ENCODE measurements at regions not wholly inside any gene's neighbourhood (a gene's known extent, or its start where the extent isn't known, plus 50 kb on each side); places are given as distances from the start of the nearest gene placed in this dataset.

GRCh38 chr7:28336806-28337205 is 75.5 kb upstream of the CREB5 start:
- H3K9me3 ChIP-seq: no peaks in the 10 kb centered on the region
- 93 to 94% (median 94%) methylated on average over 2 of the region's 2 CpGs for WGBS, 3 donors

DNA sequence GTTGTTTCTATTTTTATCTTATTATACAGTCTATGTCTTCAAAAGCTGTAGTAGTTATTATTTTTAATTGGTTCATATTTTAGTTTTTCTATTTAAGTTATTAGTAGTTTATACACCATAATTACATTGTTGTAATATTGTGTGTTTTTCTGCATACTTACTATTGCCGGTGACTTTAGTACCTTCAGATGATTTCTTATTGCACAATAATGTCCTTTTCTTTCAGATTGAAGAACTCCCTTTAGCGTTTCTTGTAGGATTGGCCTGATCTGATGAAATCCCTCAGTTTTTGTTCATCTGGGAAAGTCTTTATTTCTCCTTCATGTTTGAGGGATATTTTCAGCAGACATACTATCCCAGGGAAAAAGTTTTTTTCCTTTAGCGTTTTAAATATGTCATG is 74.3 kb upstream of the CREB5 start:
- H3K9me3 ChIP-seq: no peaks in the 10 kb centered on the region
- no peak for DNase-seq
- 63 to 77% (median 65%) methylated on average over 3 of the region's 3 CpGs for WGBS, 3 donors
- intact Hi-C loops (cut with DNase I): no loop called here
- H3K27me3 ChIP-seq: no peaks in the 10 kb centered on the region
- no peak overlapping the region for H3K4me3 ChIP-seq
- no peaks in the 10 kb centered on the region for H3K36me3 ChIP-seq
- H3K4me1 ChIP-seq (ENCODE audit: insufficient read depth): no peaks in the 10 kb centered on the region
- no peak for TF ChIP-seq CTCF (IDR thresholded peaks at IDR 0.05)
- no peak for TF ChIP-seq POLR2A (IDR thresholded peaks at IDR 0.05)
- TF ChIP-seq EP300 (IDR thresholded peaks at IDR 0.05): no peak
- no peak overlapping the region for H3K27ac ChIP-seq

More at GRCh38 chr7:28336806-28337205, 75.5 kb upstream of the CREB5 start:
- H3K4me1 ChIP-seq (ENCODE audit: insufficient read depth): no peaks in the 10 kb centered on the region
- no peaks in the 10 kb centered on the region for H3K27me3 ChIP-seq
- H3K36me3 ChIP-seq: no peaks in the 10 kb centered on the region
- intact Hi-C loops (cut with DNase I): no loop called here
- TF ChIP-seq EP300 (IDR thresholded peaks at IDR 0.05) (no peak), POLR2A (IDR thresholded peaks at IDR 0.05) (no peak), CTCF (IDR thresholded peaks at IDR 0.05) (no peak)
- H3K4me3 ChIP-seq: no peak overlapping the region
- no peak overlapping the region for H3K27ac ChIP-seq
- no peak for DNase-seq

- H3K27ac ChIP-seq: no peak overlapping the region
- no peaks in the 10 kb centered on the region for H3K36me3 ChIP-seq
- WGBS, 3 donors: 97 to 98% (median 97%) methylated on average over 1 of the region's 1 CpG
- DNase-seq: no peak
- H3K4me3 ChIP-seq: no peak overlapping the region
- intact Hi-C loops (cut with DNase I): no loop called here
- no peak for TF ChIP-seq CTCF (IDR thresholded peaks at IDR 0.05)
- TF ChIP-seq POLR2A (IDR thresholded peaks at IDR 0.05): no peak
- TF ChIP-seq EP300 (IDR thresholded peaks at IDR 0.05): no peak
- H3K9me3 ChIP-seq: no peaks in the 10 kb centered on the region
- peaks cover 8% of the 10 kb centered on the region for H3K4me1 ChIP-seq (ENCODE audit: insufficient read depth)
- H3K27me3 ChIP-seq: no peaks in the 10 kb centered on the region
Measured at GRCh38 chr7:28343462-28343861, 68.9 kb upstream of the CREB5 start.

DNA sequence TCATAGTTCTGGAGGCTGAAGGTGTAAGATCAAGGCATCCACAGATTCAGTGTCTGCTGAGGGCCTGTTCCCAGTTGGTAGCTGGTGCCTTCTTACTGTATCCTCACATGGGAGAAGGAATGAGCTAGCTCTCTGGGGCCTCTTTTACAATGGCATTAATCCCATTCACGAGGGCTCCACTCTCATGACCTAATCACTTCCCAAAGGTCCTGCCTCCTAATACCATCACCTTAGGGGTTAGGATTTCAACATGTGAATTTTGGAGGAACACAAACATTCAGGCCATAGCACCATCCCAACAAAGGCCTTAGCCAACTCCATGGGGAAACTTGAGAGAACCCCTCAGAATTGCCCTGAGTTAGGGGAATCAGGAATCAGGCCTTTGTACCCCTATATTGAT is 66.1 kb upstream of the CREB5 start:
- intact Hi-C loops (cut with DNase I): no loop called here
- Histone ChIP-seq H3K9me3 (no peaks in the 10 kb centered on the region), H3K4me3 (no peak overlapping the region), H3K36me3 (no peaks in the 10 kb centered on the region), H3K27me3 (no peaks in the 10 kb centered on the region), H3K4me1 (ENCODE audit: insufficient read depth) (peaks cover 8% of the 10 kb centered on the region), H3K27ac (no peak overlapping the region)
- 57 to 80% (median 68%) methylated on average over 1 of the region's 1 CpG for WGBS, 3 donors
- TF ChIP-seq EP300 (IDR thresholded peaks at IDR 0.05) (no peak), CTCF (IDR thresholded peaks at IDR 0.05) (no peak), POLR2A (IDR thresholded peaks at IDR 0.05) (no peak)
- DNase-seq: no peak
